SK-N-SH treated with all-trans-retinoic acid at 6 μM for 48 hours (cell line): ENCODE measurements at regions not wholly inside any gene's neighbourhood (a gene's known extent, or its start where the extent isn't known, plus 50 kb on each side); places are given as distances from the start of the nearest gene placed in this dataset.

Source experiments
- ATAC-seq: fragments of 200-7000 bp; cut with Tn5 transposase; 3 replicates; pipeline ENCODE4 v1.9.1; 2020; ENCODE audit warnings: mild to moderate bottlenecking, moderate library complexity
- ARNTL ChIP-seq: fragments of 450-650 bp; formaldehyde crosslinking; IDR thresholded peaks from 2 replicates; pipeline ENCODE4 v1.5.0; 2020; ENCODE audit warnings: low read depth, mild to moderate bottlenecking, moderate library complexity, borderline replicate concordance
- BACH2 ChIP-seq: fragments of 250-450 bp; sonication (Bioruptor Pico); IDR thresholded peaks from 2 replicates; pipeline ENCODE4 v1.9.0; 2021; ENCODE audit warnings: mild to moderate bottlenecking, borderline replicate concordance
- CREB5 ChIP-seq: fragments of 250-450 bp; sonication (Bioruptor Pico); IDR thresholded peaks from 2 replicates; pipeline ENCODE4 v1.5.1; 2020; ENCODE audit warnings: low read depth, mild to moderate bottlenecking, moderate library complexity
- CSDC2 ChIP-seq: fragments of 250-450 bp; sonication (Bioruptor Pico); IDR thresholded peaks from 2 replicates; pipeline ENCODE4 v1.5.0; 2020; ENCODE audit warnings: mild to moderate bottlenecking, moderate library complexity
- CSRNP3 ChIP-seq: fragments of 250-450 bp; sonication (Bioruptor Pico); IDR thresholded peaks from 2 replicates; pipeline ENCODE4 v1.5.1; 2021; ENCODE audit warnings: mild to moderate bottlenecking, moderate library complexity
- ESRRG ChIP-seq: fragments of 250-450 bp; sonication (Bioruptor Pico); IDR thresholded peaks from 2 replicates; pipeline ENCODE4 v1.6.1; 2021; ENCODE audit warnings: mild to moderate bottlenecking
- GLIS3 ChIP-seq: fragments of 250-450 bp; sonication (Bioruptor Pico); IDR thresholded peaks from 2 replicates; pipeline ENCODE4 v1.5.0; 2020; ENCODE audit warnings: mild to moderate bottlenecking, moderate library complexity
- ISL1 ChIP-seq: fragments of 250-450 bp; sonication (Bioruptor Pico); IDR thresholded peaks from 2 replicates; pipeline ENCODE4 v2.1.2; 2022; ENCODE audit warnings: mild to moderate bottlenecking, moderate library complexity
- OSR1 ChIP-seq: fragments of 250-450 bp; sonication (Bioruptor Pico); IDR thresholded peaks from 2 replicates; pipeline ENCODE4 v1.8.0; 2022; ENCODE audit warnings: moderate library complexity, mild to moderate bottlenecking, inconsistent platforms
- PATZ1 ChIP-seq: fragments of 250-450 bp; sonication (Bioruptor Pico); IDR thresholded peaks from 2 replicates; pipeline ENCODE4 v1.8.0; 2020; ENCODE audit warnings: mild to moderate bottlenecking, moderate library complexity, borderline replicate concordance
- POU6F1 ChIP-seq: fragments of 250-450 bp; sonication (Bioruptor Pico); IDR thresholded peaks from 2 replicates; pipeline ENCODE4 v1.8.0; 2021; ENCODE audit warnings: low read depth, mild to moderate bottlenecking, moderate library complexity, borderline replicate concordance
- PPARA ChIP-seq: fragments of 250-450 bp; sonication (Bioruptor Pico); IDR thresholded peaks from 2 replicates; pipeline ENCODE4 v1.5.0; 2020; ENCODE audit warnings: mild to moderate bottlenecking, borderline replicate concordance
- RARB ChIP-seq: fragments of 250-450 bp; sonication (Bioruptor Pico); IDR thresholded peaks from 2 replicates; pipeline ENCODE4 v1.8.0; 2021; ENCODE audit warnings: mild to moderate bottlenecking, moderate library complexity
- SNAI2 ChIP-seq: fragments of 250-450 bp; sonication (Bioruptor Pico); IDR thresholded peaks from 2 replicates; pipeline ENCODE4 v1.5.0; 2020; ENCODE audit warnings: mild to moderate bottlenecking, moderate library complexity
- TCF4 ChIP-seq: fragments of 250-450 bp; sonication (Bioruptor Pico); IDR thresholded peaks from 2 replicates; pipeline ENCODE4 v1.8.0; 2021; ENCODE audit warnings: mild to moderate bottlenecking, moderate library complexity, borderline replicate concordance
- TOX ChIP-seq: fragments of 250-450 bp; sonication (Bioruptor Pico); IDR thresholded peaks from 2 replicates; pipeline ENCODE4 v1.8.0; 2021; ENCODE audit warnings: mild to moderate bottlenecking, moderate library complexity, borderline replicate concordance
- TSHZ2 ChIP-seq: fragments of 250-450 bp; sonication (Bioruptor Pico); IDR thresholded peaks from 2 replicates; pipeline ENCODE4 v1.5.0; 2020; ENCODE audit warnings: mild to moderate bottlenecking, moderate library complexity
- ZC3H10 ChIP-seq: fragments of 250-450 bp; sonication (Bioruptor Pico); IDR thresholded peaks from 2 replicates; pipeline ENCODE4 v1.5.1; 2021; ENCODE audit warnings: mild to moderate bottlenecking, moderate library complexity
- ZFP3 ChIP-seq: fragments of 250-450 bp; sonication (Bioruptor Pico); IDR thresholded peaks from 2 replicates; pipeline ENCODE4 v1.5.0; 2020; ENCODE audit warnings: mild to moderate bottlenecking, moderate library complexity
- ZNF70 ChIP-seq: fragments of 450-650 bp; formaldehyde crosslinking; IDR thresholded peaks from 2 replicates; pipeline ENCODE4 v1.5.0; 2020; ENCODE audit warnings: mild to moderate bottlenecking, moderate library complexity
- ZNF8 ChIP-seq: fragments of 450-650 bp; formaldehyde crosslinking; IDR thresholded peaks from 2 replicates; pipeline ENCODE4 v1.5.0; 2020; ENCODE audit warnings: mild to moderate bottlenecking, moderate library complexity

- TF ChIP-seq CSDC2, result no peak
- no peak for TF ChIP-seq CREB5 (CRISPR knock-in tag)
- TF ChIP-seq TOX (CRISPR knock-in tag), result no peak
- no peak for TF ChIP-seq ESRRG (CRISPR knock-in tag)
- TF ChIP-seq PATZ1, result no peak
- TF ChIP-seq ZNF8 (CRISPR knock-in tag), result no peak
- no peak for TF ChIP-seq SNAI2 (CRISPR knock-in tag)
- TF ChIP-seq, all 23 proteins: peak for 0
Measured at GRCh38 chr2:129273266-129274037, 706.0 kb upstream of the RAB6C start.

GRCh38 chr2:129274038-129274415 lies 705.4 kb upstream of the RAB6C start:
- no peak for ATAC-seq
- TF ChIP-seq POU6F1, result no peak
- no peak for TF ChIP-seq ZNF70
- TF ChIP-seq TCF4, result no peak
- TF ChIP-seq TSHZ2 (CRISPR knock-in tag), result no peak
- TF ChIP-seq ZC3H10 (CRISPR knock-in tag), result no peak
- TF ChIP-seq ISL1 (CRISPR knock-in tag), result no peak
- no peak for TF ChIP-seq CREB5 (CRISPR knock-in tag)
- TF ChIP-seq ARNTL (CRISPR knock-in tag), result no peak
- no peak for TF ChIP-seq CSDC2
- TF ChIP-seq ZFP3 (CRISPR knock-in tag), result no peak
- TF ChIP-seq SNAI2 (CRISPR knock-in tag), result no peak
- no peak for TF ChIP-seq OSR1 (CRISPR knock-in tag)
- TF ChIP-seq PPARA (CRISPR knock-in tag), result no peak
- no peak for TF ChIP-seq ESRRG (CRISPR knock-in tag)
- no peak for TF ChIP-seq GLIS3
- TF ChIP-seq CSRNP3, result no peak
- no peak for TF ChIP-seq BACH2 (CRISPR knock-in tag)
- TF ChIP-seq ZNF8 (CRISPR knock-in tag), result no peak
- TF ChIP-seq RARB (CRISPR knock-in tag), result no peak

More at GRCh38 chr2:129273266-129274037, 706.0 kb upstream of the RAB6C start:
- ATAC-seq, result no peak
